ENCODE measurements at regions not wholly inside any gene's neighbourhood (a gene's known extent, or its start where the extent isn't known, plus 50 kb on each side); places are given as distances from the start of the nearest gene placed in this dataset.

DNA sequence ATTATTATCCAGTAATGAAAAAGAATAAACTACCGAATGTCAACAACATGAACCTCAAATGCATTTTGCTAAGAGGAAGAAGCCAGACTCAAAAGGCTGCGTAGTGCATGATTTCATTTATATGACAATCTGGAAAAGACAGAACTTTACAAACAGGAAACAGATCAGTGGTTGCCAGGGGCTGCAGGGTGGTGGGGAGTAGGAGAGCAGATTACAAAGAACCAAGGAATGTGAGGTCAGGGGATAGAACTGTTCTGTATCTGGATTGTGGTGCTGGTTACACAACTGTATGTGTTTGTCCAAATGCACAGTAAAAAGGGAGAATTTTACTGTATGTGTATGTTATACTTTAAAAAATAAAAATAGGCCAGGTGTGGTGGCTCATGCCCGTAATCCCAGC, 89.7 kb upstream of the MYL2 start:
- TF ChIP-seq POLR2AphosphoS5 (IDR thresholded peaks at IDR 0.05) (no peak), CTCF (IDR thresholded peaks at IDR 0.05) (no peak)

Data from sigmoid colon (tissue), 4 donors.